ENCODE measurements at regions not wholly inside any gene's neighbourhood (a gene's known extent, or its start where the extent isn't known, plus 50 kb on each side); places are given as distances from the start of the nearest gene placed in this dataset.

DNA sequence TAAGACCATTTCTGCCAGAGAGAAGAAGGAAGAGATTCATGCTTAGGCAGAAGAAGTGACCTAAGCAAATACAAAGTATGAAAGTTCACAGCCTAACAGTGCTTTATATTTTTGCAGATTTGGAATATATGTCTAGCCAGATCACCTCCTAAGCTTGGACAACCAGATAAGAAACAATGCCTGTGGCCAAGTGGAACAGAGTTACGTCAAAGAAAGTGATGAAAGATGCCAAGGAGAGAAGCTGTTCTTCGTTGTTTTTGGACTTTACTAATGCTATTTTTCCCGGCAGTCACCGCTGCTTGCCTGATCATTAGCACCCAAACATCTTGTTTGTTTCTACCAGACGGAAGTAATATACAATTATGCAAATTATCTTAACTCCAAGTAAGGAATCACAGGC lies 489.2 kb upstream of the C1orf87 start:
- ChIA-PET CTCF (no interaction called here), POLR2A (ENCODE audit: unreplicated experiment) (no interaction called here)
- Histone ChIP-seq H3K79me2 (ENCODE audit: low read depth) (no peaks in the 10 kb centered on the region), H4K20me1 (ENCODE audit: insufficient read depth) (no peaks in the 10 kb centered on the region), H3F3A (ENCODE audit: insufficient read depth, low read depth) (no peaks in the 10 kb centered on the region), H3K9me2 (ENCODE audit: insufficient read depth) (no peaks in the 10 kb centered on the region), H3K4me1 (replicated peaks; ENCODE audit: insufficient read depth) (no peaks in the 10 kb centered on the region), H3K9me3 (ENCODE audit: insufficient read depth, low read depth) (no peaks in the 10 kb centered on the region), H3K36me3 (ENCODE audit: low read depth) (no peaks in the 10 kb centered on the region), H2AFZ (no peak overlapping the region), H3K27me3 (ENCODE audit: insufficient read depth, low read depth) (no peaks in the 10 kb centered on the region), H3K4me3 (no peak overlapping the region), H3K27ac (no peak overlapping the region), H3K4me2 (no peak overlapping the region)
- no TSS peak for BruUV-seq (replicated peaks)
- DNase-seq, result no peak
- TF ChIP-seq EZH2 (IDR thresholded peaks at IDR 0.05; ENCODE audit: low read depth), result no peak
- TF ChIP-seq, protein P1, sequence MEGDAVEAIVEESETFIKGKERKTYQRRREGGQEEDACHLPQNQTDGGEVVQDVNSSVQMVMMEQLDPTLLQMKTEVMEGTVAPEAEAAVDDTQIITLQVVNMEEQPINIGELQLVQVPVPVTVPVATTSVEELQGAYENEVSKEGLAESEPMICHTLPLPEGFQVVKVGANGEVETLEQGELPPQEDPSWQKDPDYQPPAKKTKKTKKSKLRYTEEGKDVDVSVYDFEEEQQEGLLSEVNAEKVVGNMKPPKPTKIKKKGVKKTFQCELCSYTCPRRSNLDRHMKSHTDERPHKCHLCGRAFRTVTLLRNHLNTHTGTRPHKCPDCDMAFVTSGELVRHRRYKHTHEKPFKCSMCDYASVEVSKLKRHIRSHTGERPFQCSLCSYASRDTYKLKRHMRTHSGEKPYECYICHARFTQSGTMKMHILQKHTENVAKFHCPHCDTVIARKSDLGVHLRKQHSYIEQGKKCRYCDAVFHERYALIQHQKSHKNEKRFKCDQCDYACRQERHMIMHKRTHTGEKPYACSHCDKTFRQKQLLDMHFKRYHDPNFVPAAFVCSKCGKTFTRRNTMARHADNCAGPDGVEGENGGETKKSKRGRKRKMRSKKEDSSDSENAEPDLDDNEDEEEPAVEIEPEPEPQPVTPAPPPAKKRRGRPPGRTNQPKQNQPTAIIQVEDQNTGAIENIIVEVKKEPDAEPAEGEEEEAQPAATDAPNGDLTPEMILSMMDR (conservative IDR thresholded peaks at IDR 0.05), result no peak
- intact Hi-C loops (cut with micrococcal nuclease; ENCODE audit: unreplicated experiment), result no loop called here

DNA sequence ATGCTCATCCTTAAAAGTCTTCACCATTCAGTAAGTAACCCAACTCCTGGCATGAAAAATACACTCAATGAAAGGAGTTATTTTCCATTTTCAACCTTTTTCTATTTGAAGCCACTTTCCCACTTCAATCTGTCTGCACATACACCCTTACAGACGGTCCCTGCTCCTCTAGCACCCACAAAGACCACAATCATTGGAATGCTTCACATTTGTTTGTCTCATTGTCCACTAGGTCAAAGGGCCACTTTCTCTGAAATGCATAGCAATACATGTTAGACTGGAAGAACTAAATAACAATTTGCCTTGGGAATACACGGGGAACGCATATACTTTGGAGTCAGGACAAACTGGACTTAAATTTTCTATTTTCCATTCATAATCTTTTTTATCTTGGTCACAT lies 487.1 kb upstream of the C1orf87 start:
- H3K4me3 ChIP-seq, result no peak overlapping the region
- BruUV-seq (replicated peaks), result no TSS peak
- TF ChIP-seq, protein P1 (conservative IDR thresholded peaks at IDR 0.05), result no peak
- no peak for TF ChIP-seq EZH2 (IDR thresholded peaks at IDR 0.05; ENCODE audit: low read depth)
- H3K4me2 ChIP-seq, result no peak overlapping the region
- no peaks in the 10 kb centered on the region for H3K36me3 ChIP-seq (ENCODE audit: low read depth)
- no peaks in the 10 kb centered on the region for H3K79me2 ChIP-seq (ENCODE audit: low read depth)
- no peak overlapping the region for H2AFZ ChIP-seq
- H3K9me2 ChIP-seq (ENCODE audit: insufficient read depth), result no peaks in the 10 kb centered on the region
- H3K27ac ChIP-seq, result no peak overlapping the region
- H3F3A ChIP-seq (ENCODE audit: insufficient read depth, low read depth), result no peaks in the 10 kb centered on the region
- no peaks in the 10 kb centered on the region for H3K27me3 ChIP-seq (ENCODE audit: insufficient read depth, low read depth)
- CTCF ChIA-PET, result no interaction called here
- POLR2A ChIA-PET (ENCODE audit: unreplicated experiment), result interaction anchor here (0.7 kb wide), 1 partner anchor 671 kb away, joined by 13 read pairs; no protein-coding TSS in a partner anchor
- H3K9me3 ChIP-seq (ENCODE audit: insufficient read depth, low read depth), result no peaks in the 10 kb centered on the region
- intact Hi-C loops (cut with micrococcal nuclease; ENCODE audit: unreplicated experiment), result no loop called here
- H4K20me1 ChIP-seq (ENCODE audit: insufficient read depth), result no peaks in the 10 kb centered on the region
- no peaks in the 10 kb centered on the region for H3K4me1 ChIP-seq (replicated peaks; ENCODE audit: insufficient read depth)
- DNase-seq, result no peak

GRCh38 chr1:60558236-60558635 lies 484.7 kb upstream of the C1orf87 start:
- intact Hi-C loops (cut with micrococcal nuclease; ENCODE audit: unreplicated experiment), result no loop called here
- H3K4me2 ChIP-seq, result no peak overlapping the region
- no peaks in the 10 kb centered on the region for H3K9me3 ChIP-seq (ENCODE audit: insufficient read depth, low read depth)
- ChIA-PET POLR2A (ENCODE audit: unreplicated experiment) (no interaction called here), CTCF (no interaction called here)
- no peaks in the 10 kb centered on the region for H3K4me1 ChIP-seq (replicated peaks; ENCODE audit: insufficient read depth)
- H3F3A ChIP-seq (ENCODE audit: insufficient read depth, low read depth), result no peaks in the 10 kb centered on the region
- TF ChIP-seq EZH2 (IDR thresholded peaks at IDR 0.05; ENCODE audit: low read depth), result no peak
- TF ChIP-seq, protein P1 (conservative IDR thresholded peaks at IDR 0.05), result no peak
- H2AFZ ChIP-seq, result no peak overlapping the region; the same call in 1 of the 2 replicates
- H3K79me2 ChIP-seq (ENCODE audit: low read depth), result no peaks in the 10 kb centered on the region
- no TSS peak for BruUV-seq (replicated peaks)
- no peaks in the 10 kb centered on the region for H3K36me3 ChIP-seq (ENCODE audit: low read depth)
- no peaks in the 10 kb centered on the region for H4K20me1 ChIP-seq (ENCODE audit: insufficient read depth)
- DNase-seq, result no peak
- no peak overlapping the region for H3K4me3 ChIP-seq
- no peaks in the 10 kb centered on the region for H3K27me3 ChIP-seq (ENCODE audit: insufficient read depth, low read depth)
- H3K27ac ChIP-seq, result no peak overlapping the region
- H3K9me2 ChIP-seq (ENCODE audit: insufficient read depth), result no peaks in the 10 kb centered on the region
